GM23338 (cell line): ENCODE measurements at regions not wholly inside any gene's neighbourhood (a gene's known extent, or its start where the extent isn't known, plus 50 kb on each side); places are given as distances from the start of the nearest gene placed in this dataset.

Experiments
- ATAC-seq: fragments of 200-7000 bp; cut with Tn5 transposase; 3 replicates; pipeline ENCODE4 v1.9.1; 2020
- DNase-seq: peaks from one replicate; pipeline ENCODE4 v3.0.0-alpha.2; 2015; ENCODE audit warnings: low spot score
- H2AFZ ChIP-seq: fragments of 200-600 bp; sonication (generic); 2 replicates; pipeline ENCODE4 v1.8.0; 2016; ENCODE audit warnings: antibody characterized with exemption, mild to moderate bottlenecking, moderate library complexity
- H3F3A ChIP-seq: fragments of 200-600 bp; sonication (generic); replicated peaks from 2 replicates; pipeline ENCODE4 v1.8.0; 2017; ENCODE audit warnings: antibody characterized with exemption, mixed run types, low read depth
- H3K27ac ChIP-seq: fragments of 200-600 bp; sonication (generic); 2 replicates; pipeline ENCODE4 v1.6.1; 2016; ENCODE audit warnings: low read depth
- H3K27me3 ChIP-seq: fragments of 200-600 bp; sonication (generic); 2 replicates; pipeline ENCODE4 v1.8.0; 2016; ENCODE audit warnings: mild to moderate bottlenecking, mixed run types, moderate library complexity; ENCODE audit not compliant: insufficient read depth
- H3K36me3 ChIP-seq: fragments of 200-600 bp; sonication (generic); 2 replicates; pipeline ENCODE4 v1.8.0; 2016; ENCODE audit warnings: mild to moderate bottlenecking; ENCODE audit not compliant: insufficient read depth
- H3K4me1 ChIP-seq: fragments of 200-600 bp; sonication (generic); 2 replicates; pipeline ENCODE4 v1.8.0; 2016; ENCODE audit warnings: mild to moderate bottlenecking, moderate library complexity; ENCODE audit not compliant: insufficient read depth
- H3K4me2 ChIP-seq: fragments of 200-600 bp; sonication (generic); 2 replicates; pipeline ENCODE4 v1.7.1; 2017; ENCODE audit warnings: mixed run types
- H3K4me3 ChIP-seq: fragments of 200-600 bp; sonication (generic); 2 replicates; pipeline ENCODE4 v1.6.1; 2016; ENCODE audit warnings: mixed run types
- H3K79me2 ChIP-seq: fragments of 200-600 bp; sonication (generic); replicated peaks from 2 replicates; pipeline ENCODE4 v1.8.0; 2017; ENCODE audit warnings: mild to moderate bottlenecking; ENCODE audit not compliant: insufficient read depth
- H3K9me2 ChIP-seq: fragments of 200-600 bp; sonication (generic); 2 replicates; pipeline ENCODE4 v1.8.0; 2017; ENCODE audit not compliant: insufficient read depth
- H4K20me1 ChIP-seq: fragments of 200-600 bp; sonication (generic); replicated peaks from 2 replicates; pipeline ENCODE4 v1.8.0; 2017; ENCODE audit warnings: mild to moderate bottlenecking; ENCODE audit not compliant: insufficient read depth
- H3K27ac Mint-ChIP-seq: 2 replicates; pipeline ENCODE4 v1.8.0; 2020; ENCODE audit warnings: inconsistent platforms, mild to moderate bottlenecking, moderate library complexity, mixed read lengths
- H3K27me3 Mint-ChIP-seq: 3 replicates; pipeline ENCODE4 v1.8.0; 2022; ENCODE audit warnings: low read depth, mild to moderate bottlenecking, moderate library complexity, mixed read lengths, inconsistent platforms; ENCODE audit not compliant: insufficient read depth, poor library complexity
- H3K36me3 Mint-ChIP-seq: 3 replicates; pipeline ENCODE4 v1.8.0; 2021; ENCODE audit warnings: low read depth, mild to moderate bottlenecking, inconsistent platforms, moderate library complexity, mixed read lengths
- H3K4me1 Mint-ChIP-seq: 3 replicates; pipeline ENCODE4 v1.8.0; 2020; ENCODE audit warnings: mild to moderate bottlenecking, inconsistent platforms, mixed read lengths
- H3K4me3 Mint-ChIP-seq: 3 replicates; pipeline ENCODE4 v1.8.0; 2021; ENCODE audit warnings: moderate library complexity, mild to moderate bottlenecking, inconsistent platforms, mixed read lengths
- H3K9me3 Mint-ChIP-seq: 3 replicates; pipeline ENCODE4 v1.8.0; 2020; ENCODE audit warnings: moderate library complexity, mild to moderate bottlenecking, inconsistent platforms, mixed read lengths
- JUNB ChIP-seq: IDR thresholded peaks from one replicate; pipeline ENCODE4 v1.6.1; 2016; ENCODE audit warnings: antibody characterized with exemption; ENCODE audit not compliant: unreplicated experiment
- NANOG ChIP-seq: IDR thresholded peaks from 2 replicates; pipeline ENCODE4 v1.6.1; 2016; ENCODE audit warnings: antibody characterized with exemption, borderline replicate concordance
- POLR2AphosphoS5 ChIP-seq: IDR thresholded peaks from 2 replicates; pipeline ENCODE4 v1.6.1; 2016; ENCODE audit warnings: antibody characterized with exemption, low read depth
- STAT1 ChIP-seq: IDR thresholded peaks from one replicate; pipeline ENCODE4 v1.6.1; 2016; ENCODE audit warnings: antibody characterized with exemption; ENCODE audit not compliant: unreplicated experiment
- ZNF114 ChIP-seq: fragments of 250-450 bp; sonication (Bioruptor Pico); IDR thresholded peaks from 2 replicates; pipeline ENCODE4 v1.5.0; 2020; ENCODE audit warnings: mild to moderate bottlenecking, moderate library complexity
- ZNF462 ChIP-seq: fragments of 250-450 bp; sonication (Bioruptor Pico); IDR thresholded peaks from 2 replicates; pipeline ENCODE4 v1.5.0; 2020; ENCODE audit warnings: mild to moderate bottlenecking, moderate library complexity
- TF ChIP-seq, protein P1 (sequence below): IDR thresholded peaks from one replicate; pipeline ENCODE4 v1.6.1; 2018; ENCODE audit warnings: antibody characterized with exemption; ENCODE audit not compliant: unreplicated experiment

GRCh38 chr1:114216431-114217173 is 62.9 kb upstream of the SYT6 start (continued):
- TF ChIP-seq, protein P1, sequence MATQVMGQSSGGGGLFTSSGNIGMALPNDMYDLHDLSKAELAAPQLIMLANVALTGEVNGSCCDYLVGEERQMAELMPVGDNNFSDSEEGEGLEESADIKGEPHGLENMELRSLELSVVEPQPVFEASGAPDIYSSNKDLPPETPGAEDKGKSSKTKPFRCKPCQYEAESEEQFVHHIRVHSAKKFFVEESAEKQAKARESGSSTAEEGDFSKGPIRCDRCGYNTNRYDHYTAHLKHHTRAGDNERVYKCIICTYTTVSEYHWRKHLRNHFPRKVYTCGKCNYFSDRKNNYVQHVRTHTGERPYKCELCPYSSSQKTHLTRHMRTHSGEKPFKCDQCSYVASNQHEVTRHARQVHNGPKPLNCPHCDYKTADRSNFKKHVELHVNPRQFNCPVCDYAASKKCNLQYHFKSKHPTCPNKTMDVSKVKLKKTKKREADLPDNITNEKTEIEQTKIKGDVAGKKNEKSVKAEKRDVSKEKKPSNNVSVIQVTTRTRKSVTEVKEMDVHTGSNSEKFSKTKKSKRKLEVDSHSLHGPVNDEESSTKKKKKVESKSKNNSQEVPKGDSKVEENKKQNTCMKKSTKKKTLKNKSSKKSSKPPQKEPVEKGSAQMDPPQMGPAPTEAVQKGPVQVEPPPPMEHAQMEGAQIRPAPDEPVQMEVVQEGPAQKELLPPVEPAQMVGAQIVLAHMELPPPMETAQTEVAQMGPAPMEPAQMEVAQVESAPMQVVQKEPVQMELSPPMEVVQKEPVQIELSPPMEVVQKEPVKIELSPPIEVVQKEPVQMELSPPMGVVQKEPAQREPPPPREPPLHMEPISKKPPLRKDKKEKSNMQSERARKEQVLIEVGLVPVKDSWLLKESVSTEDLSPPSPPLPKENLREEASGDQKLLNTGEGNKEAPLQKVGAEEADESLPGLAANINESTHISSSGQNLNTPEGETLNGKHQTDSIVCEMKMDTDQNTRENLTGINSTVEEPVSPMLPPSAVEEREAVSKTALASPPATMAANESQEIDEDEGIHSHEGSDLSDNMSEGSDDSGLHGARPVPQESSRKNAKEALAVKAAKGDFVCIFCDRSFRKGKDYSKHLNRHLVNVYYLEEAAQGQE: no peak
- no peak for TF ChIP-seq NANOG

DNA sequence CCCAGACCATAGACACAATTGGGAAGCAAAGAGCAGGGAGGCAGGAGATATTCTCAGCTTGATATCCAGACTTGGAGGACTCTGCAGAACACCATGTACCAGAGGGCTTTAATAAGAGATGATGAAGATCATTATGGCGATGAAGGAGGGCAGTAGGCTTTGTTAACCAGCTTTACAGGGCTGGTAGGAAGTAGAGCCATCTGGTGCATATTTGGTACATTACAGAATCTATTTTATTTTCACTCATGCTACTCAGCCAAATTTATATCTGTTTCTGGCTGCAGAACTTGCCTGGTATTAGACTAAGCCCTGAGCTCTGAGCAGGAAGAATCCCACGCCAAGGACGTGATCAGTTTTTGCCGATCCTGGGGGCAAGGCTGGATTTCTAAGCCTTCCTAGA is 61.8 kb upstream of the SYT6 start:
- Mint-ChIP-seq H3K4me3 (no peak overlapping the region), H3K27me3 (peaks cover 3% of the 10 kb centered on the region), H3K36me3 (no peaks in the 10 kb centered on the region), H3K4me1 (peaks cover 30% of the 10 kb centered on the region), H3K27ac (no peak overlapping the region), H3K9me3 (no peaks in the 10 kb centered on the region)
- H3K27me3 ChIP-seq: peaks cover 7% of the 10 kb centered on the region; the same call in 1 of the 2 replicates
- H4K20me1 ChIP-seq: no peaks in the 10 kb centered on the region
- H3K79me2 ChIP-seq: no peaks in the 10 kb centered on the region
- peaks cover 11% of the 10 kb centered on the region; the same call in 1 of the 2 replicates for H3K9me2 ChIP-seq
- no peak for ATAC-seq
- no peak for DNase-seq
- no peaks in the 10 kb centered on the region for H3F3A ChIP-seq
- H3K36me3 ChIP-seq: no peaks in the 10 kb centered on the region
- H3K4me3 ChIP-seq: no peak overlapping the region
- peak overlapping the region; percentile 66; the same call in 1 of the 2 replicates for H2AFZ ChIP-seq
- no peak overlapping the region for H3K4me2 ChIP-seq
- H3K4me1 ChIP-seq: peaks cover 9% of the 10 kb centered on the region
- H3K27ac ChIP-seq: no peak overlapping the region
- no peak for TF ChIP-seq ZNF462
- TF ChIP-seq STAT1: no peak
- no peak for TF ChIP-seq JUNB
- no peak for TF ChIP-seq POLR2AphosphoS5
- TF ChIP-seq ZNF114 (CRISPR knock-in tag): no peak
- TF ChIP-seq, protein P1: no peak
